GM12878 (cell line): ENCODE measurements at regions not wholly inside any gene's neighbourhood (a gene's known extent, or its start where the extent isn't known, plus 50 kb on each side); places are given as distances from the start of the nearest gene placed in this dataset.

ENCODE experiments used
- BCL11A ChIP-seq: IDR thresholded peaks from 2 replicates; pipeline ENCODE4 v1.6.1; 2011; ENCODE audit warnings: low read depth, low read length
- BMI1 ChIP-seq: fragments of 450-650 bp; IDR thresholded peaks from 2 replicates; pipeline ENCODE4 v1.6.1; 2016; ENCODE audit warnings: mild to moderate bottlenecking, moderate library complexity, borderline replicate concordance
- CBFB ChIP-seq: IDR thresholded peaks from 2 replicates; pipeline ENCODE4 v1.6.1; 2016; ENCODE audit warnings: antibody characterized with exemption, low read depth
- CBX5 ChIP-seq: sonication (generic); IDR thresholded peaks from 2 replicates; pipeline ENCODE4 v1.6.1; 2016; ENCODE audit warnings: low read depth, moderate library complexity, mild to moderate bottlenecking, inconsistent platforms
- CREB1 ChIP-seq: IDR thresholded peaks from 2 replicates; pipeline ENCODE4 v1.6.1; 2012; ENCODE audit warnings: low read depth, mild to moderate bottlenecking, inconsistent platforms
- CREM ChIP-seq: IDR thresholded peaks from 2 replicates; pipeline ENCODE4 v1.6.1; 2014; ENCODE audit warnings: antibody characterized with exemption, low read depth
- DPF2 ChIP-seq: fragments of 450-650 bp; IDR thresholded peaks from 2 replicates; pipeline ENCODE4 v1.6.1; 2017; ENCODE audit warnings: mild to moderate bottlenecking
- EZH2 ChIP-seq: IDR thresholded peaks from 2 replicates; pipeline ENCODE4 v1.6.1; 2012; ENCODE audit warnings: low read depth, mild to moderate bottlenecking, control low read depth, inconsistent platforms, low read length, borderline replicate concordance; ENCODE audit not compliant: control insufficient read depth
- GABPA ChIP-seq: IDR thresholded peaks from 2 replicates; pipeline ENCODE4 v1.6.1; 2014; ENCODE audit warnings: antibody characterized with exemption, low read depth, mild to moderate bottlenecking, inconsistent platforms
- HDAC2 ChIP-seq: fragments of 200-600 bp; sonication (generic); IDR thresholded peaks from 2 replicates; pipeline ENCODE4 v1.6.1; 2017
- IRF4 ChIP-seq: IDR thresholded peaks from 2 replicates; pipeline ENCODE4 v1.6.1; 2011; ENCODE audit warnings: low read depth, low read length
- KDM1A ChIP-seq: fragments of 200-600 bp; sonication (generic); IDR thresholded peaks from 2 replicates; pipeline ENCODE4 v1.6.1; 2016; ENCODE audit warnings: borderline replicate concordance
- MEF2B ChIP-seq: fragments of 450-650 bp; IDR thresholded peaks from 2 replicates; pipeline ENCODE4 v1.6.1; 2018; ENCODE audit warnings: mild to moderate bottlenecking, moderate library complexity; ENCODE audit not compliant: partially characterized antibody, poor library complexity, severe bottlenecking
- MTA3 ChIP-seq: IDR thresholded peaks from 2 replicates; pipeline ENCODE4 v1.6.1; 2012; ENCODE audit warnings: low read length, inconsistent platforms, borderline replicate concordance
- MXI1 ChIP-seq: fragments of 150-350 bp; IDR thresholded peaks from 2 replicates; pipeline ENCODE4 v1.6.1; 2011; ENCODE audit warnings: low read depth, mild to moderate bottlenecking, inconsistent platforms, low read length, improper control_type of control experiment
- MYB ChIP-seq: fragments of 150-350 bp; IDR thresholded peaks from 2 replicates; pipeline ENCODE4 v1.6.1; 2014; ENCODE audit warnings: mild to moderate bottlenecking, low read depth, low read length, borderline replicate concordance
- NBN ChIP-seq: fragments of 450-650 bp; IDR thresholded peaks from 2 replicates; pipeline ENCODE4 v1.6.1; 2016
- NR2F1 ChIP-seq: fragments of 450-650 bp; conservative IDR thresholded peaks from 2 replicates; pipeline ENCODE4 v1.6.1; 2017; ENCODE audit warnings: mild to moderate bottlenecking
- PAX5 ChIP-seq: IDR thresholded peaks from 2 replicates; pipeline ENCODE4 v1.6.1; 2011; ENCODE audit warnings: low read depth, low read length, borderline replicate concordance
- POLR2AphosphoS5 ChIP-seq: IDR thresholded peaks from 2 replicates; pipeline ENCODE4 v1.6.1; 2011; ENCODE audit warnings: mild to moderate bottlenecking, low read length, inconsistent platforms
- POU2F2 ChIP-seq: IDR thresholded peaks from 3 replicates; pipeline ENCODE4 v1.6.1; 2011; ENCODE audit warnings: low read depth, mild to moderate bottlenecking, low read length, borderline replicate concordance
- RBBP5 ChIP-seq: fragments of 200-600 bp; sonication (generic); conservative IDR thresholded peaks from 2 replicates; pipeline ENCODE4 v1.6.1; 2016
- SP1 ChIP-seq: IDR thresholded peaks from one replicate; pipeline ENCODE4 v1.6.1; 2011; ENCODE audit warnings: low read depth, low read length
- STAT1 ChIP-seq: fragments of 450-650 bp; conservative IDR thresholded peaks from 2 replicates; pipeline ENCODE4 v1.6.1; 2014; ENCODE audit warnings: antibody characterized with exemption, mild to moderate bottlenecking
- TAF1 ChIP-seq: IDR thresholded peaks from 2 replicates; pipeline ENCODE4 v1.6.1; 2011; ENCODE audit warnings: mild to moderate bottlenecking, low read depth, low read length, borderline replicate concordance
- TCF12 ChIP-seq: IDR thresholded peaks from 2 replicates; pipeline ENCODE4 v1.6.1; 2011; ENCODE audit warnings: low read depth, mild to moderate bottlenecking, low read length
- WRNIP1 ChIP-seq: IDR thresholded peaks from 2 replicates; pipeline ENCODE4 v1.6.1; 2011; ENCODE audit warnings: low read depth, low read length, improper control_type of control experiment, borderline replicate concordance
- ZNF384 ChIP-seq: IDR thresholded peaks from 2 replicates; pipeline ENCODE4 v1.6.1; 2012; ENCODE audit warnings: low read depth, mild to moderate bottlenecking, low read length, improper control_type of control experiment, borderline replicate concordance
- ZZZ3 ChIP-seq: IDR thresholded peaks from 2 replicates; pipeline ENCODE4 v1.6.1; 2011; ENCODE audit warnings: low read depth; ENCODE audit not compliant: control insufficient read depth, insufficient read length
- TF ChIP-seq, protein P1 (sequence below): fragments of 450-650 bp; conservative IDR thresholded peaks from 2 replicates; pipeline ENCODE4 v1.6.1; 2017; ENCODE audit warnings: mild to moderate bottlenecking, moderate library complexity
- TF ChIP-seq, protein P2 (sequence below): IDR thresholded peaks from 2 replicates; pipeline ENCODE4 v1.6.1; 2012; ENCODE audit warnings: low read depth, low read length, improper control_type of control experiment
- TF ChIP-seq, protein P3 (sequence below): fragments of 450-650 bp; IDR thresholded peaks from 2 replicates; pipeline ENCODE4 v1.6.1; 2016; ENCODE audit warnings: mild to moderate bottlenecking

DNA sequence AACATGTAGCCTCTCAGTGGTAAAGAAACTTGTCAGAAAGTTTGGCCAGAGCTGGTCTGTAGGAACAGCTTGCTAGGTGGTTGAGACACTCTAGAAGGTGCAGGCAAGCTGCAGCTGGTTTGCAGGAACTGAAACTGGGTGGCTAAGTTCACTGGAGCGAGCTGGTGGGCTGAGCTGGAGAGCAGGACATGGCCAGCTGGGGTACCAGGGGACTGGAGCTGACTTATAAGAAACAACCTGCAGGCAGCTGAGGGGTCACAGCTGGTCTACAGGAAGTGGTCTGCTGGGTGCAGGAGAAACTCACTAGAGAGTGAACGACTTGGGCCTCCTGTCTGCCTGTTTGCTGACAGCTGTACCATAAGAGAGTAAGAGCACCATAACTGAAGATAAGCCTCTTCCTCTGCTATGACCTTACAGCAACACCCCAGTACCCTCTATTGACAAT lies 157.1 kb upstream of the LNX1 start (continued):
- TF ChIP-seq, protein P1, sequence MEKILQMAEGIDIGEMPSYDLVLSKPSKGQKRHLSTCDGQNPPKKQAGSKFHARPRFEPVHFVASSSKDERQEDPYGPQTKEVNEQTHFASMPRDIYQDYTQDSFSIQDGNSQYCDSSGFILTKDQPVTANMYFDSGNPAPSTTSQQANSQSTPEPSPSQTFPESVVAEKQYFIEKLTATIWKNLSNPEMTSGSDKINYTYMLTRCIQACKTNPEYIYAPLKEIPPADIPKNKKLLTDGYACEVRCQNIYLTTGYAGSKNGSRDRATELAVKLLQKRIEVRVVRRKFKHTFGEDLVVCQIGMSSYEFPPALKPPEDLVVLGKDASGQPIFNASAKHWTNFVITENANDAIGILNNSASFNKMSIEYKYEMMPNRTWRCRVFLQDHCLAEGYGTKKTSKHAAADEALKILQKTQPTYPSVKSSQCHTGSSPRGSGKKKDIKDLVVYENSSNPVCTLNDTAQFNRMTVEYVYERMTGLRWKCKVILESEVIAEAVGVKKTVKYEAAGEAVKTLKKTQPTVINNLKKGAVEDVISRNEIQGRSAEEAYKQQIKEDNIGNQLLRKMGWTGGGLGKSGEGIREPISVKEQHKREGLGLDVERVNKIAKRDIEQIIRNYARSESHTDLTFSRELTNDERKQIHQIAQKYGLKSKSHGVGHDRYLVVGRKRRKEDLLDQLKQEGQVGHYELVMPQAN = no peak
- TF ChIP-seq KDM1A = no peak
- TF ChIP-seq CBX5 = peak; percentile 100
- peak; percentile 96 for TF ChIP-seq IRF4
- peak; percentile 91; the same call in 1 of the 2 replicates for TF ChIP-seq MTA3
- no peak for TF ChIP-seq EZH2
- peak; percentile 50; the same call in 1 of the 2 replicates for TF ChIP-seq POLR2AphosphoS5
- 0 out of 2 replicates have a peak, but pooled peaks have one; percentile 35 for TF ChIP-seq HDAC2
- peak; percentile 46; the same call in 1 of the 2 replicates for TF ChIP-seq CBFB
- no peak for TF ChIP-seq MXI1
- peak; percentile 97 for TF ChIP-seq PAX5
- peak; percentile 69 for TF ChIP-seq NR2F1
- peak; percentile 94 for TF ChIP-seq DPF2
- TF ChIP-seq GABPA = peak; percentile 70
- TF ChIP-seq, protein P2, sequence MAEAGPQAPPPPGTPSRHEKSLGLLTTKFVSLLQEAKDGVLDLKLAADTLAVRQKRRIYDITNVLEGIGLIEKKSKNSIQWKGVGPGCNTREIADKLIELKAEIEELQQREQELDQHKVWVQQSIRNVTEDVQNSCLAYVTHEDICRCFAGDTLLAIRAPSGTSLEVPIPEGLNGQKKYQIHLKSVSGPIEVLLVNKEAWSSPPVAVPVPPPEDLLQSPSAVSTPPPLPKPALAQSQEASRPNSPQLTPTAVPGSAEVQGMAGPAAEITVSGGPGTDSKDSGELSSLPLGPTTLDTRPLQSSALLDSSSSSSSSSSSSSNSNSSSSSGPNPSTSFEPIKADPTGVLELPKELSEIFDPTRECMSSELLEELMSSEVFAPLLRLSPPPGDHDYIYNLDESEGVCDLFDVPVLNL = no peak
- peak; percentile 79 for TF ChIP-seq CREM
- no peak for TF ChIP-seq ZZZ3
- peak; percentile 49; the same call in 1 of the 2 replicates for TF ChIP-seq CREB1
- no peak for TF ChIP-seq BMI1
- peak; percentile 83; the same call in 1 of the 2 replicates for TF ChIP-seq BCL11A
- TF ChIP-seq RBBP5 = no peak
- peak; percentile 68; the same call in 2 of the 3 replicates for TF ChIP-seq POU2F2
- TF ChIP-seq MEF2B = peak; percentile 65
- peak; percentile 100 for TF ChIP-seq TCF12
- TF ChIP-seq, protein P3, sequence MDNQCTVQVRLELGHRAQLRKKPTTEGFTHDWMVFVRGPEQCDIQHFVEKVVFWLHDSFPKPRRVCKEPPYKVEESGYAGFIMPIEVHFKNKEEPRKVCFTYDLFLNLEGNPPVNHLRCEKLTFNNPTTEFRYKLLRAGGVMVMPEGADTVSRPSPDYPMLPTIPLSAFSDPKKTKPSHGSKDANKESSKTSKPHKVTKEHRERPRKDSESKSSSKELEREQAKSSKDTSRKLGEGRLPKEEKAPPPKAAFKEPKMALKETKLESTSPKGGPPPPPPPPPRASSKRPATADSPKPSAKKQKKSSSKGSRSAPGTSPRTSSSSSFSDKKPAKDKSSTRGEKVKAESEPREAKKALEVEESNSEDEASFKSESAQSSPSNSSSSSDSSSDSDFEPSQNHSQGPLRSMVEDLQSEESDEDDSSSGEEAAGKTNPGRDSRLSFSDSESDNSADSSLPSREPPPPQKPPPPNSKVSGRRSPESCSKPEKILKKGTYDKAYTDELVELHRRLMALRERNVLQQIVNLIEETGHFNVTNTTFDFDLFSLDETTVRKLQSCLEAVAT = no peak
- TF ChIP-seq SP1 = peak; percentile 64
- TF ChIP-seq MYB = no peak
- TF ChIP-seq TAF1 = no peak
- 0 out of 2 replicates have a peak, but pooled peaks have one; percentile 39 for TF ChIP-seq STAT1
- no peak for TF ChIP-seq ZNF384
- peak; percentile 70 for TF ChIP-seq NBN
- TF ChIP-seq WRNIP1 = no peak
